NCI-H1417 (cell line): ENCODE measurements at regions not wholly inside any gene's neighbourhood (a gene's known extent, or its start where the extent isn't known, plus 50 kb on each side); places are given as distances from the start of the nearest gene placed in this dataset.
"Not testable (repeated sequence)": the region's sequence is repeated elsewhere in the genome, so short reads cannot be mapped to it uniquely, and the experiment has no call there.

Experiments
- DNase-seq, 3 experiments: peaks; one replicate each; lab custom pipeline; 2025; lab: John Stamatoyannopoulos, UW

DNA sequence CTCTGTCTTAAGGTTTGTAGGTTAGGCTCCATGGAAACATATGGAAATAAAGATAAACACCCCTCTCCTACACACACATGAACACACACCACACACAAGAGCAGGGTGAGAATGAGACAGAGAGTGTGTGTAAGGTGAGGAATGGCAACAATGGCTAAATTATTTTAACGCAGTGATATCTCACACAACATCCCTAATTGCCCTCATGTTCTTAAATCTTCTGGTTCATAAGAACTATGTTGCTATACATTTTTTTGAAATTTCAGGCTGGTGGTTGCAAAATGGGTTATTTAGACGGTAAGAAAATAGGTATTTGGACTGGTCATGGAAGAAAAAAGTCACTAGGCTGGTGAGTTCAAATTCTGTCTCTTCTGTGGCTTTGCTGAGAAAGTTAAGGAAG, 316.7 kb upstream of the ESRRG start:
- no peak for DNase-seq

DNA sequence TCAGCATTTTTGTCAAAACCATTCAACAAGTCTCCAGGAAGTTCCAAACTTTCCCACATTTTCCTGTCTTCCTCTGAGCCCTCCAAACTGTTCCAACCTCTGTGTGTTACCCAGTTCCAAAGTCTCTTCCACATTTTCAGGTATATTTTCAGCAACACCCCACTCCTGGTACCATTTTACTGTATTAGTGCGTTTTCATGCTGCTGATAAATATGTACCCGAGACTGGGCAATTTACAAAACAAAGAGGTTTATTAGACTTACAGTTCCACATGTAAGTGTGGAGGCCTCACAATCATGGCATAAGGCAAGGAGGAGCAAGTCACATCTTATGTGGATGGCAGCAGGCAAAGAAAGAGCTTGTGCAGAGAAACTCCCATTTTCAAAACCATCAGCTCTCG, 315.9 kb upstream of the ESRRG start:
- not testable (repeated sequence) for DNase-seq

- DNase-seq: no peak
Observed at GRCh38 chr1:217036757-217037156, 313.5 kb upstream of the ESRRG start.

GRCh38 chr1:217032715-217033367, 309.6 kb upstream of the ESRRG start:
- no peak for DNase-seq

DNA sequence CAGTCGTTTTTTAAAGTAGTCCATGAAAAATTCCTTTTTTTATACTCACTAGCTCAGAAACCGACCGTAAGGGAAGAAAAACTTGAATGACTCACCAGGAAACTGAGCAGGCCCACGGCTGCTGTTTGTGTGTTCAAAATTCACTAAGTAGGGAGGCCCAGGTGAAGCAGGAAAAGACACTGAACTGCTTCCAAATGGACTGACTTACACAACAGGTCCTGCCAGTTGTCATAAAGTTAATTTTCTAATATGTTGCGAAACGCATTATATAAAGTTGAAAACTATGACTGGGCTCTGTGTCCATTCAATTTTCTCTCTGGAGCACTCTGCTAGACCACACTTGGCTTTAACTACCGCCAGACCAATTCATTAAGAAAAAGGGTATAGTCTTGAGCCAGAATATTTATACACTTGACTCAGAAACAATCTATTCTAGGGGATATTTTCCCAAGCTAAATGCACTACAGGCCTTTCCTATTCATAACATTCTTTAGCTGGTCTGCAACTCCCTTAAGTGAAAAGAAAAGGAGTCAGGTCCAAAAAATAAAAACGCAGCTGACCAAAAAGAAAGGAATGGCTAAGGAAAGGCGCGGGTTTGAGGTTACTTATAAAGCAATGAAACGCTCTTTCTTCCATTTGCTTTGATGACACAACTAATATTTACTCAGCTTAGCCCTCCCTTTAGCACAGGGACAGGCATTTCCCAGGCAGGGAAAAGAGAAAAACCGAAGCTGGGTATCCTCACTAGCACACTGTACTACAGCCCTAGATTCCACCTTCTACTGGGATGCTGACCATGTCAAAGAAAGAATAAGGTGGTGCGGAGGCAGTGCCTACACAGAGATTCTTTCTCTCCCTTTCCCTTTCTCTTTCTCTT, 306.3 kb upstream of the ESRRG start:
- DNase-seq: no peak

- no peak for DNase-seq
Observed at GRCh38 chr1:217027403-217028080, 304.3 kb upstream of the ESRRG start.

- DNase-seq: no peak
Observed at GRCh38 chr1:217026531-217026930, 303.3 kb upstream of the ESRRG start.

DNA sequence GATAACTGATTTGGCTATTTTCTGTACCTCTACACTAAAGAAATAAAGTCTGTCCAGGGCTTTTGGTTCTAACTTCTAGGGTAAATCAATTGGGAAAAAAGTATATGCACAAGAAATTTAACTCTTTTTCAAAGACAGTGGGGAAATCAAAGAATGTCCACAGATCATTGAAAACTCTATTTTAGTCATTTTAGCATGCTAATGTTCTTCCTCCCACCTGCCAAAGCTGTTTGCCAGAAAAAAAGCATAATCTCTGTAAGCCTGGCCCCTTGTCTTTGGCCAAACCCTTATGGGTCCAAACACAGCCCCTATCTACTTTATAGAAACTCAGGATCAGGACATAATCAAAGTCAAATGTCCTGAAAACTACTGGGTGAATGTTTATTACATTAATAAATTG, 302.2 kb upstream of the ESRRG start:
- DNase-seq: no peak

DNA sequence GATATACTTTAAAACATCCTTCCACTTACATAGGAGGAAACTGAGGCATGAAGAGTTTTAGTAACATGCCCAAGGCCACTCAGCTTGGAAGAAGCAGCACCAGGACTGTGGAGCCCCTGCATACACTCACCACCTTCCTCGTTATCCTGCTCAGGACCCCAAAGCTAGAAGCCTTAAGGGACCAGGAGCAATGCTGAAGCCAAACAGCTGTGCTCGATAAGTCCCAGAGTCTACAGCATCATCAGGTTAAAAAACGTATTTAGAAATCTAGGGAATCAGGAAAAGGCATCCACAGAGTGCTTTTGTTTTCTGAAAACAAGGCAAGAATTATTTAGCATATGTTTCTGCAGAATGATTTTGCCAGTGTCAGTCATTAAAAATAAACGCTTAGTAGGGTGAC, 301.7 kb upstream of the ESRRG start:
- no peak for DNase-seq

DNA sequence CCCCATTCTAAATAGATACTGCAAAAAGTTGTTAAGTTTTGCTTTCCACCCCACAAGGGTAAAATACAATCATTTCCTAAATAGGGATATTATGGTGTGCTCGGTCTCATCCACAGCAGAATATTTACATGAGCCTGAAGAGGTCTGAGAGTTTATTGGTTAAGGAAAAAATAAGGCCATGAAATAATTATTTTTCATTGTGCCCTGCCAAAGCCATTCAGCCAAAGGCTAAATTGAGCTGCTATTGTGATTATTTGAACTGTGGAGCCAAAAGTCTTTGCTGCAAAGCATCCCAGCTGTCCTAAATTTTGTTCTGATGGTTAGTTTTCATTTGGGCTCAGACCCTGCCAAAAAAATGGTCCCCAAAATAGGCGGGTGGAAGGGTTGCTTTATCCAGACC, 298.7 kb upstream of the ESRRG start:
- no peak for DNase-seq

GRCh38 chr1:217021400-217021799, 298.2 kb upstream of the ESRRG start:
- DNase-seq: no peak

- no peak for DNase-seq
Observed at GRCh38 chr1:217019475-217019874, 296.2 kb upstream of the ESRRG start.

DNA sequence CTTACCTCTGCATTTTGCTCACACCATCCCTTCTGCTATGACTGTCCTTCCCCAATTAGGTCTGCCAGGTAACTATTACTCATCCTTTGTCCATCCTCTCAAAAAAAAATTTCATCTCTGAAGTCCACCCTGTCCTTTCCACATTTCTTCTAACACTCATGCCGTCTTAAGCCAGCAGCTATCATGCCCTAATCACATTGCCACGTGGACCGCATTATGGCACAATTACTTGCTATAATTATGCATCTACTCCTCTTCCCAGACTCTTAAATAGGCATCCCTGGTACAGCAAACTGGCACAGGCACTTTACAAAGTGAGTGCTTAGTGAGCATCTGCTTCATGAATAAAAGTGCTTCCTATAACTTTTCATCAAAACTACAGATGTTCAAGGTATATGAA, 295.4 kb upstream of the ESRRG start:
- no peak for DNase-seq

- no peak for DNase-seq
Observed at GRCh38 chr1:217017165-217017564, 293.9 kb upstream of the ESRRG start.

DNA sequence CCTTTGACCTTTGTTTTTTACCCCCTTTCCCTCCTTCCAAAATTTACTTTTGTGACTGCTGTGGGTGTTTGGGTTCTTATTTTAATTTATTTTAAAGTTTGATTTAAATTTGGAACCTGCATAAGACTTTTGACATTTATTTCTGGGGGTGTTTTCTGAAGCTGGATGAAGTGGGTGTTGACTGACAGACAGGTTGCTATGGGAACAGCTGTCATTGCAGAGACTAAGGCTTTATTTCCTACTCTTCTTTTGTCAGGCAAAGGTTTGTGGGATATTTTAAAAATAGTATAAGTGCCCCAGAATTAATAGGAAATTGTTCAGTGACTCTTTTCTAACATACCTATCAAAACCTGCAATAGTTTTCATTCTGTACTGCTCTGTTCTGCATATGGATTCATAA, 290.8 kb upstream of the ESRRG start:
- peak in 2 of 3 experiments; percentile 18 to 58 for DNase-seq

- DNase-seq: no peak
Observed at GRCh38 chr1:217012659-217013058, 289.4 kb upstream of the ESRRG start.

- DNase-seq: no peak
Observed at GRCh38 chr1:217011097-217011496, 287.9 kb upstream of the ESRRG start.

DNA sequence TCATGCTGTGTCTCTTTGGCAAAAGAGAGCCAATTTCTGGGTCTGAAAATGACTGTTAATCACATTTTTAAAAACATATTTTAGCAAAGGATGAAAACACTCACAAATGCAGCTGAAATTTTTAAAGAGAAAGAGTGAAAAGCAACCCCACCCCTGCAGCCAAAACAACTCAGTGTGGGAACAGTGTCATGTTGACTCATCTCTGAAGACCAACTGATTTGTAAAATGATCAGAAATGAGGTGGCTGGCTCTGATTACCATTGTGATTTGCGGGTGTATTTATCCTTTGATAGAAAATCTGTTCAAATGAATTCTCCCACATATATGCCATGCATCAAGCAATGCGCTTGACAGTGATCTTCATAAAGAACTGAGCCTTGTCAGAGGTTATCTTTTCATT, 287.0 kb upstream of the ESRRG start:
- DNase-seq: no peak

DNA sequence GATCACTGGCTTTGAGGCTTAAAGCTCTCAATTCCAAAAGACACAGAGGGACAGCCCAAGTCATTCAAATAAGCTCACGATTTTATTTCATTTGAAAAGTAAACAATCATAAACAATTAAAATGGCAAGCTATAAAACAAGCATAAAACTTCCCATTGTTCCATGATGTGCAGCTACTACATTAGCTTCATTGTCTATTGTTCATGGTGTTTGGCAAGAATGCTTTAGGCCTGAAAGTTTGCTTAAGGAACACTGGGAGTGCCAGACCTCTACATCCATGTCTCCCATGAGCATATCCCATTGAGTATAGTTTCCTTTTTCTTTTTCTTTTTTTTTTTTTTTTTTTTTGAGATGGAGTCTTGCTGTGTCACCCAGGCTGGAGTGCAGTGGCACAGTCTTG, 286.1 kb upstream of the ESRRG start:
- DNase-seq: no peak

- no peak for DNase-seq
Observed at GRCh38 chr1:217004776-217005436, 281.7 kb upstream of the ESRRG start.

GRCh38 chr1:217003355-217003754, 280.1 kb upstream of the ESRRG start:
- no peak for DNase-seq

- no peak for DNase-seq
Observed at GRCh38 chr1:216997831-216998230, 274.6 kb upstream of the ESRRG start.
